Ishikawa (cell line): ENCODE measurements at regions not wholly inside any gene's neighbourhood (a gene's known extent, or its start where the extent isn't known, plus 50 kb on each side); places are given as distances from the start of the nearest gene placed in this dataset.

Source experiments
- CEBPB ChIP-seq: IDR thresholded peaks from 2 replicates; pipeline ENCODE4 v1.6.1; 2012
- CREB1 ChIP-seq: IDR thresholded peaks from 2 replicates; pipeline ENCODE4 v1.6.1; 2012; ENCODE audit warnings: low read depth
- EGR1 ChIP-seq: IDR thresholded peaks from 2 replicates; pipeline ENCODE4 v1.6.1; 2012
- EP300 ChIP-seq: IDR thresholded peaks from 2 replicates; pipeline ENCODE4 v1.6.1; 2012; ENCODE audit warnings: borderline replicate concordance
- FOXM1 ChIP-seq: IDR thresholded peaks from 2 replicates; pipeline ENCODE4 v1.6.1; 2012; ENCODE audit warnings: low read depth, borderline replicate concordance
- MAX ChIP-seq: IDR thresholded peaks from 2 replicates; pipeline ENCODE4 v1.6.1; 2012
- REST ChIP-seq: IDR thresholded peaks from 2 replicates; pipeline ENCODE4 v1.6.1; 2012; ENCODE audit warnings: low read depth, mild to moderate bottlenecking
- TAF1 ChIP-seq: IDR thresholded peaks from 2 replicates; pipeline ENCODE4 v1.6.1; 2012; ENCODE audit warnings: low read depth, mild to moderate bottlenecking
- TCF12 ChIP-seq: IDR thresholded peaks from 2 replicates; pipeline ENCODE4 v1.6.1; 2012; ENCODE audit warnings: low read depth
- TEAD4 ChIP-seq: IDR thresholded peaks from 2 replicates; pipeline ENCODE4 v1.6.1; 2012
- USF1 ChIP-seq: IDR thresholded peaks from 2 replicates; pipeline ENCODE4 v1.6.1; 2012
- ZBTB7A ChIP-seq: IDR thresholded peaks from 2 replicates; pipeline ENCODE4 v1.6.1; 2012; ENCODE audit warnings: low read depth

GRCh38 chr2:224147174-224147573, 108.1 kb upstream of the SERPINE2 start:
- no peak for TF ChIP-seq MAX
- TF ChIP-seq TAF1: no peak
- no peak for TF ChIP-seq EP300
- no peak for TF ChIP-seq TCF12
- no peak for TF ChIP-seq USF1
- TF ChIP-seq CEBPB: no peak
- no peak for TF ChIP-seq FOXM1
- TF ChIP-seq TEAD4: no peak
- TF ChIP-seq CREB1: no peak
- no peak for TF ChIP-seq REST
- no peak for TF ChIP-seq EGR1
- TF ChIP-seq ZBTB7A: no peak
